ENCODE measurements at regions not wholly inside any gene's neighbourhood (a gene's known extent, or its start where the extent isn't known, plus 50 kb on each side); places are given as distances from the start of the nearest gene placed in this dataset.
"Not testable (repeated sequence)": the region's sequence is repeated elsewhere in the genome, so short reads cannot be mapped to it uniquely, and the experiment has no call there.

GRCh38 chr19:14293816-14294170 is 87.5 kb upstream of the ADGRE5 start:
- TF ChIP-seq POLR2A, CTCF (IDR thresholded peaks at IDR 0.05): not testable (repeated sequence)

Measured in thyroid gland (tissue), 4 donors.